ENCODE measurements at regions not wholly inside any gene's neighbourhood (a gene's known extent, or its start where the extent isn't known, plus 50 kb on each side); places are given as distances from the start of the nearest gene placed in this dataset.

- TF ChIP-seq CTCF (IDR thresholded peaks at IDR 0.05) (no peak), POLR2AphosphoS5 (IDR thresholded peaks at IDR 0.05) (no peak)
Observed at GRCh38 chr12:42767326-42767954, 177.9 kb upstream of the PRICKLE1 start.

All from prostate gland (tissue), 2 donors.